PFSK-1 (cell line): ENCODE measurements at regions not wholly inside any gene's neighbourhood (a gene's known extent, or its start where the extent isn't known, plus 50 kb on each side); places are given as distances from the start of the nearest gene placed in this dataset.

Experiments
- FOXP2 ChIP-seq: optimal IDR thresholded peaks from 2 replicates; pipeline ENCODE3; 2011; ENCODE audit warnings: borderline replicate concordance, control low read depth, inconsistent platforms; ENCODE audit not compliant: insufficient read depth; ENCODE audit errors: extremely low read length, extremely low read depth
- POLR2AphosphoS5 ChIP-seq: IDR thresholded peaks from 2 replicates; pipeline ENCODE4 v1.6.1; 2012; ENCODE audit warnings: low read depth, mild to moderate bottlenecking, control low read depth, low read length, moderate library complexity
- REST ChIP-seq, 2 experiments: IDR thresholded peaks; 2 replicates each; pipeline versions ENCODE4 v1.6.1 to v1.8.0; 2011 to 2012; ENCODE audit warnings: low read depth in 2 of 2, low read length in 2 of 2, control low read depth in 1 of 2, inconsistent platforms in 1 of 2, mild to moderate bottlenecking in 1 of 2, moderate library complexity in 1 of 2; ENCODE audit not compliant: insufficient read depth in 1 of 2
- SIN3A ChIP-seq: IDR thresholded peaks from 2 replicates; pipeline ENCODE4 v1.6.1; 2012; ENCODE audit warnings: mild to moderate bottlenecking, low read length, moderate library complexity, borderline replicate concordance; ENCODE audit not compliant: insufficient read depth
- TAF1 ChIP-seq: IDR thresholded peaks from 2 replicates; pipeline ENCODE4 v1.6.1; 2012; ENCODE audit warnings: low read length, control low read depth, borderline replicate concordance; ENCODE audit not compliant: insufficient read depth

GRCh38 chr10:109324721-109325120, 598.6 kb downstream of the XPNPEP1 start:
- TF ChIP-seq REST (IDR thresholded peaks at IDR 0.05; ENCODE audit: insufficient read depth in 1 of 2, low read depth in 2 of 2, low read length in 2 of 2) (no peak), TAF1 (no peak), SIN3A (no peak), POLR2AphosphoS5 (no peak), FOXP2 (no peak)

GRCh38 chr10:109317746-109318366, 605.5 kb downstream of the XPNPEP1 start:
- TF ChIP-seq FOXP2 (no peak), POLR2AphosphoS5 (no peak), TAF1 (no peak), SIN3A (no peak)

DNA sequence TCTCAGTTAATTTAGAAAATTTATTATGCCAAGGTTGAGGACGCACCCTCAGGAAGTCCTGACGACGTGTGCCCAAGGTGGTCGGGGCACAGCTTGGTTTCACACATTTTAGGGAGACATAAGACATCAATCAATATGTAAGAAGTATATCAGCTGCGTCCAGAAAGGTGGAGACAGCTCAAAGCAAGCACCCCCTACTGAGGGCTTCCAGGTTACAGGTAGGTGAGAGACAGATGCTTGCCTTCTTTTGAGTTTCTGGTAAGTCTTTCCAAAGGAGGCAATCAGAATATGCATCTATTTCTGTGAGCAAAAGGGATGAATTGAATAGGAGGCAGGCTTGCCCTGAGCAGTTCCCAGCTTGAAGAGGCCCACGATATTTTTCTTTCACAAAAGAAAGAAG, 614.3 kb downstream of the XPNPEP1 start:
- no peak for TF ChIP-seq TAF1
- TF ChIP-seq FOXP2, result no peak
- TF ChIP-seq REST (IDR thresholded peaks at IDR 0.05; ENCODE audit: insufficient read depth in 1 of 2, low read depth in 2 of 2, low read length in 2 of 2), result no peak
- TF ChIP-seq SIN3A, result no peak
- no peak for TF ChIP-seq POLR2AphosphoS5

- TF ChIP-seq TAF1, result no peak
- no peak for TF ChIP-seq SIN3A
- no peak for TF ChIP-seq POLR2AphosphoS5
- TF ChIP-seq REST (IDR thresholded peaks at IDR 0.05; ENCODE audit: insufficient read depth in 1 of 2, low read depth in 2 of 2, low read length in 2 of 2), result no peak
- TF ChIP-seq FOXP2, result no peak
Measured at GRCh38 chr10:109306698-109307097, 616.6 kb downstream of the XPNPEP1 start.

GRCh38 chr10:109287858-109288257, 635.5 kb downstream of the XPNPEP1 start:
- TF ChIP-seq TAF1 (no peak), REST (IDR thresholded peaks at IDR 0.05; ENCODE audit: insufficient read depth in 1 of 2, low read depth in 2 of 2, low read length in 2 of 2) (no peak), FOXP2 (no peak), SIN3A (no peak), POLR2AphosphoS5 (no peak)
